GM12878 (cell line): ENCODE measurements at regions not wholly inside any gene's neighbourhood (a gene's known extent, or its start where the extent isn't known, plus 50 kb on each side); places are given as distances from the start of the nearest gene placed in this dataset.

Experiments used
- ATAC-seq: fragments of 200-7000 bp; cut with Tn5 transposase; 3 replicates; pipeline ENCODE4 v1.9.1; 2020; ENCODE audit warnings: mild to moderate bottlenecking, moderate library complexity
- BruUV-seq: library from RNA; stranded (reverse); fragments of 400-500 nt; replicated peaks from 2 replicates; lab custom pipeline; 2021; lab: Mats Ljungman, UMichigan
- CTCF ChIA-PET: fragments of 300-600 bp; sonication (Branson Sonifier 250); formaldehyde crosslinking; extraction: SDS; loops from one replicate; lab custom pipeline; 2021; ENCODE audit warnings: inconsistent platforms; lab: Yijun Ruan, JAX
- POLR2A ChIA-PET: fragments of 350-600 bp; formaldehyde crosslinking; extraction: SDS; loops from one replicate; lab custom pipeline; 2021; ENCODE audit warnings: inconsistent platforms; lab: Charles Lee
- RAD21 ChIA-PET: fragments of 300-600 bp; sonication (Branson Sonifier 250); formaldehyde crosslinking; loops from one replicate; lab custom pipeline; 2023; ENCODE audit warnings: antibody characterized with exemption; ENCODE audit not compliant: unreplicated experiment; lab: Charles Lee
- SMC1A ChIA-PET: fragments of 300-600 bp; sonication (Branson Sonifier 250); formaldehyde crosslinking; loops from one replicate; lab custom pipeline; 2023; ENCODE audit not compliant: unreplicated experiment, uncharacterized antibody; lab: Charles Lee
- DNase-seq: peaks from one replicate; pipeline ENCODE4 v3.0.0-alpha.2; 2011; ENCODE audit warnings: low read depth, low spot score
- FAIRE-seq: peaks from 3 replicates; lab custom pipeline; 2011; peaks lifted over from hg19 to GRCh38; lab: Jason Lieb, UNC
- H2AFZ ChIP-seq: 2 replicates; pipeline ENCODE4 v1.6.0; 2011; ENCODE audit warnings: low read depth, low read length, control low read depth; ENCODE audit not compliant: control insufficient read depth
- H3K27ac ChIP-seq: 2 replicates; pipeline ENCODE4 v1.5.1; 2011; ENCODE audit warnings: control low read depth; ENCODE audit not compliant: control insufficient read depth, insufficient read depth
- H3K27me3 ChIP-seq, 2 experiments: replicated peaks in 1 of 2; 2 replicates each; pipeline versions ENCODE4 v1.6.0 to v1.6.1; 2011; ENCODE audit warnings: low read length in 1 of 2; ENCODE audit not compliant: control insufficient read depth in 2 of 2, insufficient read depth in 2 of 2
- H3K36me3 ChIP-seq, 2 experiments: 2 replicates each; pipeline ENCODE4 v1.5.1; 2011; ENCODE audit warnings: low read length in 1 of 2; ENCODE audit not compliant: control insufficient read depth in 2 of 2, insufficient read depth in 2 of 2
- H3K4me1 ChIP-seq: 2 replicates; pipeline ENCODE4 v1.6.1; 2011; ENCODE audit warnings: mild to moderate bottlenecking, low read length, moderate library complexity, mixed read lengths; ENCODE audit not compliant: control insufficient read depth, insufficient read depth
- H3K4me2 ChIP-seq: 2 replicates; pipeline ENCODE4 v1.6.0; 2011; ENCODE audit warnings: control low read depth; ENCODE audit not compliant: control insufficient read depth, insufficient read depth
- H3K4me3 ChIP-seq: fragments of 200-600 bp; sonication (generic); 2 replicates; pipeline ENCODE4 v1.5.1; 2016
- H3K79me2 ChIP-seq: 2 replicates; pipeline ENCODE4 v1.6.0; 2011; ENCODE audit warnings: low read length; ENCODE audit not compliant: control insufficient read depth, insufficient read depth
- H3K9ac ChIP-seq: 2 replicates; pipeline ENCODE4 v1.8.0; 2011; ENCODE audit warnings: low read length, control low read depth, mixed read lengths; ENCODE audit not compliant: control insufficient read depth, insufficient read depth
- H3K9me3 ChIP-seq: replicated peaks from 3 replicates; pipeline ENCODE4 v1.5.1; 2011; ENCODE audit warnings: mild to moderate bottlenecking, low read length; ENCODE audit not compliant: control insufficient read depth, insufficient read depth
- H4K20me1 ChIP-seq: 2 replicates; pipeline ENCODE4 v1.6.0; 2011; ENCODE audit not compliant: control insufficient read depth, insufficient read depth
- ATF3 ChIP-seq: IDR thresholded peaks from 2 replicates; pipeline ENCODE4 v1.6.1; 2011; ENCODE audit warnings: low read depth, mild to moderate bottlenecking, low read length, moderate library complexity, borderline replicate concordance; ENCODE audit errors: extremely low read depth
- BCL11A ChIP-seq: IDR thresholded peaks from 2 replicates; pipeline ENCODE4 v1.6.1; 2011; ENCODE audit warnings: low read depth, low read length
- DPF2 ChIP-seq: fragments of 450-650 bp; IDR thresholded peaks from 2 replicates; pipeline ENCODE4 v1.6.1; 2017; ENCODE audit warnings: mild to moderate bottlenecking
- HCFC1 ChIP-seq: fragments of 150-350 bp; IDR thresholded peaks from 2 replicates; pipeline ENCODE4 v1.6.1; 2014; ENCODE audit warnings: low read length
- IRF3 ChIP-seq: fragments of 450-650 bp; IDR thresholded peaks from 2 replicates; pipeline ENCODE4 v1.6.1; 2014; ENCODE audit warnings: mild to moderate bottlenecking
- JUNB ChIP-seq: IDR thresholded peaks from 2 replicates; pipeline ENCODE4 v1.6.1; 2016; ENCODE audit warnings: antibody characterized with exemption, mild to moderate bottlenecking
- LARP7 ChIP-seq: fragments of 450-650 bp; IDR thresholded peaks from 2 replicates; pipeline ENCODE4 v1.6.1; 2017; ENCODE audit warnings: mild to moderate bottlenecking
- MEF2A ChIP-seq: IDR thresholded peaks from 2 replicates; pipeline ENCODE4 v1.6.1; 2011; ENCODE audit warnings: low read depth, mild to moderate bottlenecking, low read length, moderate library complexity; ENCODE audit not compliant: insufficient read depth
- MLLT1 ChIP-seq: fragments of 450-650 bp; IDR thresholded peaks from 2 replicates; pipeline ENCODE4 v1.6.1; 2016; ENCODE audit warnings: mild to moderate bottlenecking
- NFYA ChIP-seq: IDR thresholded peaks from 2 replicates; pipeline ENCODE4 v1.6.1; 2011; ENCODE audit warnings: low read depth, mild to moderate bottlenecking, low read length, improper control_type of control experiment, borderline replicate concordance
- RBBP5 ChIP-seq: fragments of 200-600 bp; sonication (generic); conservative IDR thresholded peaks from 2 replicates; pipeline ENCODE4 v1.6.1; 2016
- SRF ChIP-seq, 2 experiments: IDR thresholded peaks; 2 replicates each; pipeline ENCODE4 v1.6.1; 2011; ENCODE audit warnings: low read depth in 2 of 2, low read length in 2 of 2, mild to moderate bottlenecking in 1 of 2, moderate library complexity in 1 of 2
- TCF12 ChIP-seq: IDR thresholded peaks from 2 replicates; pipeline ENCODE4 v1.6.1; 2011; ENCODE audit warnings: low read depth, mild to moderate bottlenecking, low read length
- ZNF207 ChIP-seq: fragments of 450-650 bp; IDR thresholded peaks from 2 replicates; pipeline ENCODE4 v1.6.1; 2014; ENCODE audit warnings: antibody characterized with exemption, mild to moderate bottlenecking, borderline replicate concordance
- ZNF592 ChIP-seq: fragments of 450-650 bp; IDR thresholded peaks from 2 replicates; pipeline ENCODE4 v1.6.1; 2017; ENCODE audit warnings: mild to moderate bottlenecking, moderate library complexity
- ZNF622 ChIP-seq: fragments of 450-650 bp; IDR thresholded peaks from 2 replicates; pipeline ENCODE4 v1.6.1; 2017; ENCODE audit warnings: mild to moderate bottlenecking, inconsistent platforms
- WGBS: methylation state at CpG from one replicate; pipeline ENCODE4 v1.1.6; 2016; ENCODE audit warnings: low lambda C conversion rate; ENCODE audit not compliant: insufficient replicate concordance, insufficient coverage; ENCODE audit errors: missing lambda C conversion rate; 5-methylcytosine and 5-hydroxymethylcytosine counted together
- in situ Hi-C: fragments of 300-500 bp; cut with MboI; formaldehyde crosslinking; loops from 9 replicates; pipeline ENCODE4 v1.14.3; 2018; ENCODE audit warnings: mixed read lengths
- intact Hi-C: fragments of 100-400 bp; cut with micrococcal nuclease; formaldehyde crosslinking; loops from one replicate; pipeline ENCODE4 v1.14.2; 2022; ENCODE audit not compliant: unreplicated experiment
- TF ChIP-seq, protein P1 (sequence below): IDR thresholded peaks from 2 replicates; pipeline ENCODE4 v1.6.1; 2011; ENCODE audit warnings: borderline replicate concordance, low read depth, mild to moderate bottlenecking, moderate library complexity, mixed read lengths, low read length; ENCODE audit not compliant: insufficient read depth; ENCODE audit errors: extremely low read length

- H3K4me3 ChIP-seq = no peak overlapping the region
- DNase-seq (no peak), FAIRE-seq (no peak), ATAC-seq (no peak)
- no peaks in the 10 kb centered on the region for H4K20me1 ChIP-seq
- ChIA-PET RAD21 (no interaction called here), CTCF (no interaction called here), POLR2A (no interaction called here), SMC1A (no interaction called here)
- no TSS peak for BruUV-seq
- H3K4me1 ChIP-seq = no peaks in the 10 kb centered on the region
- H2AFZ ChIP-seq = no peak overlapping the region
- TF ChIP-seq JUNB = no peak
- no peak for TF ChIP-seq HCFC1
- no peak for TF ChIP-seq MEF2A
- no peak for TF ChIP-seq SRF (IDR thresholded peaks at IDR 0.05; ENCODE audit: low read depth in 2 of 2, low read length in 2 of 2)
- TF ChIP-seq DPF2 = no peak
- TF ChIP-seq MLLT1 = no peak
- TF ChIP-seq LARP7 = no peak
- TF ChIP-seq ZNF207 = no peak
- no peak for TF ChIP-seq TCF12
- no peak for TF ChIP-seq IRF3
- no peak for TF ChIP-seq BCL11A
- no peak for TF ChIP-seq RBBP5
- TF ChIP-seq, protein P1, sequence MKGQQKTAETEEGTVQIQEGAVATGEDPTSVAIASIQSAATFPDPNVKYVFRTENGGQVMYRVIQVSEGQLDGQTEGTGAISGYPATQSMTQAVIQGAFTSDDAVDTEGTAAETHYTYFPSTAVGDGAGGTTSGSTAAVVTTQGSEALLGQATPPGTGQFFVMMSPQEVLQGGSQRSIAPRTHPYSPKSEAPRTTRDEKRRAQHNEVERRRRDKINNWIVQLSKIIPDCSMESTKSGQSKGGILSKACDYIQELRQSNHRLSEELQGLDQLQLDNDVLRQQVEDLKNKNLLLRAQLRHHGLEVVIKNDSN = no peak
- no peak for TF ChIP-seq ATF3
- no peak for TF ChIP-seq ZNF592
- no peak for TF ChIP-seq ZNF622
- no peak for TF ChIP-seq NFYA
- no peak overlapping the region for H3K27ac ChIP-seq
- no peaks in the 10 kb centered on the region for H3K27me3 ChIP-seq
- no peaks in the 10 kb centered on the region for H3K9me3 ChIP-seq
- WGBS = 27% methylated on average over 11 of the region's 11 CpGs
- no peak overlapping the region for H3K4me2 ChIP-seq
- in situ Hi-C loops (no loop called here), intact Hi-C loops (no loop called here)
- H3K36me3 ChIP-seq = no peaks in the 10 kb centered on the region
- no peak overlapping the region for H3K9ac ChIP-seq
- no peaks in the 10 kb centered on the region for H3K79me2 ChIP-seq
Measured at GRCh38 chr6:168250250-168250649, 69.3 kb downstream of the DACT2 start.
